ENCODE measurements at regions not wholly inside any gene's neighbourhood (a gene's known extent, or its start where the extent isn't known, plus 50 kb on each side); places are given as distances from the start of the nearest gene placed in this dataset.

- H2AFZ ChIP-seq: no peak overlapping the region
- H3K27ac ChIP-seq (ENCODE audit: low read depth): no peak overlapping the region
- no peaks in the 10 kb centered on the region for H3K79me2 ChIP-seq (replicated peaks; ENCODE audit: insufficient read depth)
- H3K4me1 ChIP-seq (ENCODE audit: insufficient read depth): no peaks in the 10 kb centered on the region
- Mint-ChIP-seq H3K4me3 (no peak overlapping the region), H3K9me3 (no peaks in the 10 kb centered on the region; the same call in 2 of the 3 replicates), H3K27me3 (ENCODE audit: insufficient read depth, low read depth, poor library complexity) (no peaks in the 10 kb centered on the region), H3K27ac (no peak overlapping the region), H3K36me3 (ENCODE audit: low read depth) (no peaks in the 10 kb centered on the region), H3K4me1 (no peaks in the 10 kb centered on the region)
- TF ChIP-seq ZNF331 (CRISPR knock-in tag; IDR thresholded peaks at IDR 0.05; ENCODE audit: low read depth) (no peak), NANOG (IDR thresholded peaks at IDR 0.05; ENCODE audit: borderline replicate concordance) (no peak), CREB1 (CRISPR knock-in tag; IDR thresholded peaks at IDR 0.05; ENCODE audit: low read depth) (no peak), ETS1 (IDR thresholded peaks at IDR 0.05) (no peak), ZNF114 (CRISPR knock-in tag; IDR thresholded peaks at IDR 0.05) (no peak)
- H3F3A ChIP-seq (replicated peaks; ENCODE audit: low read depth): no peaks in the 10 kb centered on the region
- no peaks in the 10 kb centered on the region for H3K9me2 ChIP-seq (ENCODE audit: insufficient read depth)
- DNase-seq (ENCODE audit: low spot score) (no peak), ATAC-seq (no peak)
- H4K20me1 ChIP-seq (replicated peaks; ENCODE audit: insufficient read depth): no peaks in the 10 kb centered on the region
- no peak overlapping the region for H3K4me3 ChIP-seq
- no peak overlapping the region for H3K4me2 ChIP-seq
- H3K27me3 ChIP-seq (ENCODE audit: insufficient read depth): no peaks in the 10 kb centered on the region
- no peaks in the 10 kb centered on the region for H3K36me3 ChIP-seq (ENCODE audit: insufficient read depth)
Observed at GRCh38 chr2:217672472-217672871, 330.3 kb downstream of the TNS1 start.

- no peaks in the 10 kb centered on the region for H3K36me3 Mint-ChIP-seq (ENCODE audit: low read depth)
- H3K27ac ChIP-seq (ENCODE audit: low read depth): no peak overlapping the region
- H3K4me1 Mint-ChIP-seq: no peaks in the 10 kb centered on the region
- no peak overlapping the region for H3K4me3 Mint-ChIP-seq
- no peaks in the 10 kb centered on the region; the same call in 2 of the 3 replicates for H3K9me3 Mint-ChIP-seq
- no peak overlapping the region for H2AFZ ChIP-seq
- no peak overlapping the region for H3K4me2 ChIP-seq
- peaks cover 2% of the 10 kb centered on the region for H3K27me3 Mint-ChIP-seq (ENCODE audit: insufficient read depth, low read depth, poor library complexity)
- H3K79me2 ChIP-seq (replicated peaks; ENCODE audit: insufficient read depth): no peaks in the 10 kb centered on the region
- ATAC-seq (no peak), DNase-seq (ENCODE audit: low spot score) (peak; percentile 5)
- no peaks in the 10 kb centered on the region for H3K36me3 ChIP-seq (ENCODE audit: insufficient read depth)
- no peaks in the 10 kb centered on the region for H3K4me1 ChIP-seq (ENCODE audit: insufficient read depth)
- H3K27ac Mint-ChIP-seq: no peak overlapping the region
- no peaks in the 10 kb centered on the region for H3K9me2 ChIP-seq (ENCODE audit: insufficient read depth)
- no peak overlapping the region for H3K4me3 ChIP-seq
- H3F3A ChIP-seq (replicated peaks; ENCODE audit: low read depth): no peaks in the 10 kb centered on the region
- no peaks in the 10 kb centered on the region for H3K27me3 ChIP-seq (ENCODE audit: insufficient read depth)
- no peaks in the 10 kb centered on the region for H4K20me1 ChIP-seq (replicated peaks; ENCODE audit: insufficient read depth)
- TF ChIP-seq CREB1 (CRISPR knock-in tag; IDR thresholded peaks at IDR 0.05; ENCODE audit: low read depth) (no peak), EZH2phosphoT487 (IDR thresholded peaks at IDR 0.05; ENCODE audit: unreplicated experiment) (no peak), EZH2 (IDR thresholded peaks at IDR 0.05; ENCODE audit: low read depth, unreplicated experiment) (no peak), JUNB (IDR thresholded peaks at IDR 0.05; ENCODE audit: unreplicated experiment) (no peak), POLR2AphosphoS5 (IDR thresholded peaks at IDR 0.05; ENCODE audit: low read depth) (no peak), STAT1 (IDR thresholded peaks at IDR 0.05; ENCODE audit: unreplicated experiment) (no peak), REST (IDR thresholded peaks at IDR 0.05; ENCODE audit: unreplicated experiment) (no peak), NANOG (IDR thresholded peaks at IDR 0.05; ENCODE audit: borderline replicate concordance) (no peak), ZNF331 (CRISPR knock-in tag; IDR thresholded peaks at IDR 0.05; ENCODE audit: low read depth) (no peak), ZNF462 (CRISPR knock-in tag; IDR thresholded peaks at IDR 0.05) (no peak)
Observed at GRCh38 chr2:217671871-217672270, 330.9 kb downstream of the TNS1 start.
